ENCODE measurements at regions not wholly inside any gene's neighbourhood (a gene's known extent, or its start where the extent isn't known, plus 50 kb on each side); places are given as distances from the start of the nearest gene placed in this dataset.

DNA sequence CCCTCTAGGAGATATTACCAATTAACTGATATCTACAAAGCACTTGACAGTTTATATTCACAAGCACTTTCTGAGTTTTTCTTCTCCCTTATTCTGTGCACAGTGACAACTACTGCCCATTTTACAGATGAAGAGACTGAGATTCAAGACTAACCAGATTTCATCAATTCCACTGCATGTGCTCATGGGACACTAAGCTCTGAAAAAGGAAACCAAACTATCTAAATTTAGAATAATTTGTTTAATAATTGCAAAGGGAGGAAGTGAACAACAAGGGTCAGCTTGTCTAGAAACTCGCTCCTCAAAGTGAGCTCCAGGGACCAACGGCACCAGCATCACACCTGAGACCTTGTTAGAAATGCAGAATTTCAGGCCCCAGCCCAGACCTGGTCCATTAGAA lies 50.8 kb upstream of the MYLIP start:
- no peak for DNase-seq

DNA sequence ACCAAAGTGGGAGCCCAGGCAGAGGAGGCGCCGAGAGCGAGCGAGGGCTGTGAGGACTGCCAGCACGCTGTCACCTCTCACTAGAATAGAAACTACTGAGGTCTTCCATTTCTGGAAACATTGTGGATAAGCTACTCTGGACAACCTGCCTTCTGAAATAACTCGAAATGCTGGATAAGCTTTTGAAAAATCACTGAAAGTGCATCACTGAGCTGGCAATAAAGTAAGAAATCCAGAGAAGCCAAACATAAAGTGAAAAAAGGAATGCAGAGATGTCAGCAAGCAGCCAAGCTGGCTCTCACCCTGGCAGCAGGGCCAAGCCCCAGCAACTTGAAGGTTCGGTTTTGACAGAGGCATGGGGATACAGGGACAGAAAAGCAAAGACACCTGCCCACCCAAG lies 59.2 kb upstream of the MYLIP start:
- no peak for DNase-seq

DNA sequence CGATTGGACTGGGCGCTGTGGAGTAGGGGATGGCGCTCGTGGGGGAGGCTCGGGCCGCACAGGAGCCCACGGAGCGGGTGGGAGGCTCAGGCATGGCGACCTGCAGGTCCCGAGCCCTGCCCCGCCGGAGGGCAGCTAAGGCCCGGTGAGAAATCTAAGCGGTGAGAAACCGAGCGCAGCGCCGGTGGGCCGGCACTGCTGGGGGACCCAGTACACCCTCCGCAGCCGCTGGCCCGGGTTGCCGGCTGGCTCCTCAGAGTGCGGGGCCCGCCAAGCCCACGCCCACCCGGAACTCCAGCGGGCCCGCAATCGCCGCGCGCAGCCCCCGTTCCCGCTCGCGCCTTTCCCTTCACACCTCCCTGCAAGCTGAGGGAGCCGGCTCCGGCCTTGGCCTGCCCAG lies 59.7 kb upstream of the MYLIP start:
- no peak for DNase-seq

DNA sequence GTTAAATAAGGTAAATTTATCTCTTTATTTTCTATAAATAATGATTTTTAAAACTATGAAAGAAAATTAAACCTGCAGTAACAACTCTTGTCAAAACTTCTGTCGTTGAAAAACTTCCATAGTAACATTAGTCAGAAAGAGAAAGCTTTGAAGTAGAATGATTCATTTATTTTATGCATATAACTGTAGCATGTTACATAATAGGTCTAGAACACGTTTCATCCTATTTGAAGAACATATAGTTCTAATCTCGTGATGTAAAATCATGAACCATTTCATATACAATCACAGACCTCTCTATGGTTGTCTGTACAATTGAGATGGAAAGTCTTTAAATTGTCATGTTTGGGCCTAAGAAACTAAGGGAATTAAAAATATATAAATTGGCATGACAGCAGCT lies 61.3 kb upstream of the MYLIP start:
- DNase-seq: no peak

DNA sequence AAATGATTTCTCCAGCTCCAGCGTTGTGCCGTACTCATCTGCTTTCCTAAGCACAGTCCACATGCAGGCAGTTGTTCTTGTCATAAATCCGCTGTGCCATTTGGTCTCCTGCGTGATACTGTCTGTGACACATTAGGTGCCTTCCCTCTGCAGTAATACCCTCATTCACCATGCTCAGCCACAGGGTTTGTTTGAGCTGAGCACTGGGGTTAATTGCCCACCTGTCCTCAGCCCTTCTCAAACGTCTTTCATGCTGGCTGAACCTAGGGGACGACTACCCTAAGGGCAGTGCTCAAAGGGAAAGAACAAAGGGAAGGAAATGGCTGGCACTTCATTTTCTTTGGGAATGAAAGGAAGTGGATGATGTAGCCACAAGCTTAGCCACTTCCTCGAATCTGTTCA lies 64.2 kb upstream of the MYLIP start:
- no peak for DNase-seq

DNA sequence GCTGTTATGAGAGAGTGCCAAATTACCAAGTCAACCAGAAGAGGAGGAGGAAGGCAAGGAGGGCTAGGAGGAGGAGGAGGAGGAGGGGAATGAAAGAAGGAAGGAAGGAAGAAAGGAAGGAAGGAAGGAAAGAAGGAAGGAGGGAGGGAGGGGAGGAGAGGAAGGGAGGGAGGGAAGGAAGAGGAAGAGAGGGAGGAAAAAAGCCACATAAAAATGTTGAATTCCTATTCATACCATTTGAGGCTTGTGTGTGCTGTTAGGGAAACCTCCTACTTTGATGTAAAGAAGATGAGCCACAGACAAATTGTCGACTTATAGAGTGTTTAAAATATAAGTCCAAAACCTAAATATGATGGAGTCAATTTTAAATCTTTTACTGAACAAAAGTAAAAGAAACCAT lies 65.3 kb upstream of the MYLIP start:
- DNase-seq: no peak

DNA sequence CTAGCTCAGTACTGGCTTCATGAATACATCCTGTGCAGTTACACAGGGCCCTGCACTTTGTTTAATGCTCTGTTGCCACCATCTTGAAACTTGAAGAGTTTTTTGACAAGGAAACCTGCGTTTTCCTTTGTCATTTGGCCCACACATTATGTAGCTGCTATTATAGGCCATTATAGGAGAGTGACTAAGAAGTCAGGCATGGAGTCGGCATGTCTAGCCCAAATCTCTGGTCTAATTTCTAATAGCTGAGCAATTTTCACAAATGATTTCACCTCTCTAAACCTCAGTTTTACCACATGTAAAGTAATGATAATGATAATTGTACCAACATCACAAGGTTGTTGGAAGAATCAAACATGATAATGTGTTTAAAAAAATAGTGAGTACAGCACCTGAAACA lies 67.1 kb upstream of the MYLIP start:
- DNase-seq: no peak

DNA sequence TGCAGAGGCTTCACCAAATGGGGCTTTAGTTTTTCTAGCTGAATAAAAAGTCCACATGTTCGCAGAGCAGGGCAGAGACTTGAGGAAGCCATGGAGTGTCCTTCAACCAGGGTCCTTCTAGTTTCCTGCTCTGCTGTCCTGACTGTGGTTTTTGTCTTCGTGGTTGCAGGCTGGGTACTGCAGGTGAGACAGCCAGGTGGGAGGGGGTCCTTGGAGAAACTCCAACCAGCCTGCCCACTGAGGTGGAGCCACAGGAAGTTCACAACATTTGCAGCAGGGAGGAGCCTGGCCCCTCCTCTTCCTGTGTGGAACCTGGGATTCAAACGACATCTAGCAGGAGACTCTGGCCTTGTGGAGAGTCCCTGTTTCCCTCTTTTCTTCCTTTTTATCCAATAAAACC lies 68.8 kb upstream of the MYLIP start:
- no peak for DNase-seq

DNA sequence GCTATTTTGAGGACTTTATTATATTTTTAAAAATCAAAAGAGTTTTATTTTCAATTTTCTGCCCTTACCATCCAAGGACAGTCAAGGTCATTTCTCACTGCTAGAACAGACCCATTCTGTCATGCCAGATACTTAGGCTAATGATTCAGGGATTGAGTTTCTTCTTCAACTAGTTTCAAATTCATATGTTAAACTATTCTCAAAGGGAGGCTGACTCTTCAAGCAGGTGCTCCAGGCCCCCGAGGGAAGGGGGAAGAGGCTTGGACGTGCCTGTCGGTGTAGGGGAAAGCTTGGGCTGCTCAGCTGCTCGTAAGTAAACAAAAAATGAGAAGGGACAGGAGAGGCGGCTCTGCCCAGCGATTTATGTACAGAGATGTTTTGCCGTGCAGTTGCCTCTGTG lies 69.4 kb upstream of the MYLIP start:
- DNase-seq: no peak

DNA sequence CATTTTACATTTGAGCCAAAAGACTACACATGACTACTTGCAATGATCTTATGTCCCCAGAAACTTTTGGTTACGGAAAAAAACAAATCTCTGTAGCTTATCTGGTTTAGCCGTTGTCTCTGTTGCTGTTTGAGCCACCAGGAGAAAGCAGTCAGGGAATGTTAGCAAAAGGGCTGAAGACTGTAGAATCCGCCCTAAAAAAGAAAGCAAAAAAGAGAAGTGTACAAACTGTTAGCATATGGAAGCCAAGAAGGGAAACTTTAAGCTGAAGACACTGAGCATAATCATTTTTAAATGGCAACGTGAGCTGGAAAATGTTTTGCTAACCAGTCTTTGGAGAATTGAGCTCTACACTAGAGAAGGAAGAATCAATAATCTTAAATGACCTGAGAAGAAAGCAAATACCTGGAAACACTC lies 69.9 kb upstream of the MYLIP start:
- DNase-seq: no peak

DNA sequence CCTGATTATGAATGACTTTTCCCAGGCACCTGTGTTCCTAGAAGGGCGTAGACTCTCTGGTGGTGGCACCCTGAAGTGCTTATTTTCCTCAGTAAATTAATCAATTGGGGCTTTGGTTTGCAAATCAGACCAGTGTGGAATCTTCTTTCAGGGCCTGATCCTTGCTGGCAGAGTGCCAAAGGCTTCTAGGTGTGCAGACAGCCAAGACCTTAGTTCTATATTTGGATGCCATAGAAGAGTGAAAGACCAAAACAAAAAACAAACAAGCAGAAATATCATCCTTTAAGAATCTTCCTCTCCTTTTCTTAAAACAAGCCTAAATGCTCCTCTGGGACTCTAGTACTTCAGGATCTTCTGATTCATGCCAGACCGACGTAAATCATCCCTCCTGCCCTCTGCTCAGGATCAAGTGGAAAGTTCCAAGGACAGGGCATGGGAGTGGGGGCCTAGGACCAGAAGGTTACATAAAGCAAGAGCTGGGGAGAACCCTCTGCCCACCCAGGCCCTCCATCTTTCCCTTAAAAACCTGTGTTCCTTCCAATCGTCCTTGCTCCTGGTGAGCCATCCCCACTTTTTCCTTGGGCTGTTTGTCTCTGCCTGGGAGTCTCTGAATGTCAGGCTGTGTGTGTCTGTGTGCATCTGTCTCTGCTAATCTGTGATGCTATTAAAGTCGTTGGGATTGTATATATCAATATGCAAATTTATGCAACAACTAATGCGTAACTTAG lies 70.5 kb upstream of the MYLIP start:
- no peak for DNase-seq

DNA sequence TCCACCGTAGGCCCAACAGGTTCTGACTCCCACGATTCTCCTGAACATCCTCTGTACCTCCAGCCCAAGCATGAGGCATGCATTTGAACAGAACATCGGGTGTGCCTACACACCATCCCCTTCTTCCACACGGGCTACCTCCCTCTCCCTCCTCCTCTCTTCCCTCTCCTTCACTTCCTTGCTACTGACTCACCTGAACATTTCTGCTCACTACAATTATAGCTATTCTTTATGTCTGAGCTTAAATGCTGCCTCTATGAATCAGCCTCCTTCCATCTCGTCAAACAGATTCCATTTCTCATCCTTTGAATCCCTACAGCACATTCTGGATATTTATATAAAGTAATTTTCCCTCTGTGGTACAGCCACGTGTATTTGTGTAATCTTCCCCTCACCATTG lies 71.4 kb upstream of the MYLIP start:
- no peak for DNase-seq

DNA sequence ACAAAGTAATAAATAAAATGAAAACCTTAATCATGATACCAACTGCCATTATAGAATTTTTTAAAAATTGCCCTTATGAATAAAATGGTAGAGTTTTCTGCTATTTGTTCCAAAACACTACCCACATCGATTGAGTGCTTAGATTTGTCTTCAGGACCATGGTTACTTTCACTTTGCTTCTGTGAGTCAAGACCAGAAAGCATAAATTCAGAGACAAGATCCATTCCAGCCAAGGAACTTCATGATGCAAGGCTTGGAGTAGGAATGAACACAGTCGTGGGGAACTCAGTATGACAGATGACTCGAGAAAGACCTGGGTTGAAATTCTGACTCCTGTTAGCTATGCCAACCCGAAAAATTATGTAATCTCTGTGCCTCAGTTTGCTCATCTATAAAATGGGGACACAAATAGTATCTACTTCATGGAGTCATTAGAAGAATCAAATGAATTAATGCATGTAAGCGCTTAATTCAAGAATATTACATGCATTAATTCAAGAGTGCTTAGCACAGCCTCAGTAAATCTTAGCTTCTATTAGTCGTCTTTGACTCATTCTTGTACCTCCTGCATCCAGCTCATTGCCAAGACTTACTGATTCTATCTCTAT lies 72.5 kb upstream of the MYLIP start:
- DNase-seq: no peak

DNA sequence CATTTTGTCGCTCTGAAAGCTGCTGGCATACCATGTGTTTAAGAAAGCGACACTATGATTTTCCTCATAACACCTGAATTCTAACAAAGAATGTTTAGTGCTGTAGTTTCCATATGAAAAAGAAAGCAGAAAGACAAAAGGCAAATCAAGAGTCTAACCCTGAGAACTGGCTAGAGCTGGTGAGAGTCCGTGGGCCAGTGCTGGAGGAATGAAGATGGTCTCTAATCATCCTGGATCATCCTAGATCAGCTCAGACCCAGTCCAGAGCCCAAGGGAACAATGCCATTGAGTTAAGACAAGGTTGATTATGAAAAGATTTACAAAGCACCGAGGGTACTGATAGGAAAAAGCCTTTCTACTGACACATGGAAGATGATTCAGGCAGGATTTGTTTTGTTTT lies 73.0 kb upstream of the MYLIP start:
- no peak for DNase-seq

DNA sequence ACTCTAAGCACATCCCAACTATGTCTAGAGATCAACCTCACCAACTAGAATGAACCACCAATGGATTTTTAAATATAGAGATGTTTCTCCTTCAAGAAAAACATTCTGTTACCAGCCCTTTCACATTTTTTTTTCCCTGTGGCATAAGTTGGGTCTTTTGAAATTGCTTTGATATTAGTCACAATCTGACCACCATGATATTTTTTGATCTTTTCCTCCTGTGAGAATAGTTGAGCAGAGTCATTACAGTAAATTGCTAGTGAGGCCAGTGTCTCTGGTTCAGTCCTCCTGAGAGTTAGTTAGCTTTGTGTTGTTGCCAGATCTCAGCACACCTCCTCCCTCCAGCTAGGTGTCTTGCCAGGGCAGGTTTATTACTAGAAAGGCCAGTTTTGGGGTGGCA lies 79.7 kb upstream of the MYLIP start:
- no peak for DNase-seq

DNA sequence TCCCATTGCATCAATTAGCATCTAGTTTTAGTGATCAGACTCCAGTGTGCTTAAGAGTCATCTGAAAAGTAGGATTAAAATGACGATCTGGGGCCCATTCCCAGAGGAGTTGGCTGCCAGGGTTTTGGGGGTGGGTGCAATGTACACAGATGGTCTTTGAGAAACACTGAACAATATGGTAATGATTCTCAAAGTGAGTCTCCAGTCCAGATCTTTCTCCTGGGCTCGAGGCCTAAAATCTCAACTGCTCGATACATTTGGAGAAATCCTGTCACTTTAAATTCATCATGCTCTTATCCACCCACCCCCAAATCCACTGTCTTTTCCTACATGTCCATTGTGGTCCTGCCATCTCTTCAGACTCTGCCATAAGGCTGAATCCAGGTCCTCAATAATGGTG lies 80.7 kb upstream of the MYLIP start:
- DNase-seq: no peak

DNA sequence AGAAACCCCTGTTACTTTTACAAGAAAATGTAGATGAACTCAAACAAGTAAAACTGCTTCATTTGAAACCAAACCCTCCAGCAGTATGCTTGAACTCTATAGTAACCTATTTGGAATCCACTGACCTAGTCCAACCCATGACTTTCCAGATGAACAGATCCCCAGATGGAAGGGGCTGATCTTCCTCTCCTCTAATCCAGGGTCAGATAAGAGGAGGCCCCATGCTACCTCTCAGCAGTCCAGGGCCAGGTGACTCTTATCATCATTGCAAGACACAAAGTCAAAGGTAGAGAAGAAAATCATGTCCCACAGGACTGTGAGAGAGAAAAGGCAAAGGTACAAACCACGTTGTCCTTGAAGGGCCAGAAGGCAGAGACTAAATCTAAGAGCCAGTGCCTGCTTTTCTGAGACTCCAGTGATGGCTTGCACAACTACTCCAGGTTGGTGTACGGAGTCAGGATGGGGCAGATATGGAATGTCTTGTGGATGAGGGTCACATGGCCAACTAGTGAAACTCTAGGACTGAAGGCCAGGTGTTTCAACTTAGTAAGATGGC lies 81.4 kb upstream of the MYLIP start:
- no peak for DNase-seq

DNA sequence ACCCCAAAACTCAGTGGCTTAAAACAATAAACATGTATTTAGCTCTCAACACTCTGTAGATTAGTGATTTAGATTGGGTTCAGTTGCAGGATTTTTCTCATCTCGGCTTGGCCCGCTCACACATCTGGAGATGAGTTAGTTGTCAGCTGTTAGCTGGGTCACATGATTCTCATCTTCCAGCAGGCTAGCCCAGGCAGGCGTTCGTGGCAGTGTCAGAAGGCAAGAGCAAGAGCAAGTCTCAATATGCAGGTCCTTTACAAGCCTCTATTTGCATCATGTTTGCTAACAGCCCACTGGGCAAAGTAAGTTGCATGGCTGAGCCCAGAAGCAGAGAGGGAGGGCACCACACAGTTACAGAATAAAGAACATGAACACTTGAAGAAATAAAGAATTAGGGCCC lies 83.6 kb upstream of the MYLIP start:
- no peak for DNase-seq

DNA sequence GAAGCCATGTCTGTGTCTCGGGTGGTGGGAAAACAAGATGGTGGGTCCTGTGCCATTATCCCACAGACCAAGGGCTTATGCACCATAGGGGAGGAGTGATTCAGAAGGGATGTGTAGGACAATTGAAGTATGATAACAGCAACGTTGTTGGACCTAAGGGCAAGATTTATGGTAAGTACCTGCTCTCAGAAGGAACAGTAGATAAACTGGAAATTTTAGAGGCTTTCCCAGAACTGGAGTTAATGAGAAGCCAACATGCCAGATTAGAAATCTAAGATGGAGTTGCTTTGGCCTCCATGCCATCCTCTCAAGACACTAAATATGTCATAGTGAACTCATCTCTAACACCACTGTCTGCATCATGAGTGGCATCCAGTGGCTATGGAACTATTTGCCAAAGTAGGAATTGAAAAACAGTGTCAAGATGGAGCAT lies 84.7 kb upstream of the MYLIP start:
- DNase-seq: no peak

DNA sequence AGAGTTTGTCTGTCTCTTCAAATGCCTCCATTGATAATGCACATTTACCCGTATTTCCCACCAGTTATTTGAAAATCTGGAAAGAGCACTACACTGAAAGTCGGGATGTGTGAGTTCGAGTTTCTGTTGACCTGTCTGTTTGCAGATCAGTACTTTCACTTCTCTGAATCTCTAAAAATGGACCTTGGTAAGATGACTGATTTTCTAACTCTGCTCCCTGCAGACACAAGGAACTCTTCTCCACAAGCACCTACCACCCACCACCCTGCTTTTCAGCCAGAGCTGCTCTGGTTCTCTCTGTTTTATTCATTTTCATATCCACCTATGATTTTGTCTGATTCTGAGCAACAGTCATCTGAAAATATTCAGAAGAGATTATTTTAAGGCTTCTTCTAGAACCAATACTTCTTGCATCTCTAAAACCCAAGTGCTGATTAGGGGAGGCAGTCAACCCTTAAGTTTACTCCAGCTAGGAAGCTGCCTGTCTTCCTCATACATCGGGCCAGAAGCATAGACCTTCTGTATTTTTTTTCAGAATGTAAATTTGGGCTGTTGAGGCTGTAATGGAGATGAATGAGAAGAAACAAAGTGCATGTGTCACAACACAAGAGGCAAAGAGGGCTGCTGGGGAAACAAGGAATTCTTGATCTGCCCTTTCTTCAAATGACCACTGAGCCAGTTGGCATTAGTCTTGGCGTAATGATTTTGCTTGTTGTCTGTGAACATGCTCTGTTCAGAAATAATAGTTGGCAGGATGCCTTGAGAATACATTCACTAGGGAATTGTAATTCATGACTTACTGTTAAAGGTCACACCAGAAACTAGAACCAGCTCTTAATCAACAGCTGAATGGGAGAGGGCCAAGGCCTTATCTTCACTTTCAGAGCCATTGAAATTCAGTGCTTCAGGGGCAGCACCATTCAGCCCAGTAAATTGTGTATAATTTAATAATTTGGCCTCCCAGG lies 85.4 kb upstream of the MYLIP start:
- DNase-seq: no peak

DNA sequence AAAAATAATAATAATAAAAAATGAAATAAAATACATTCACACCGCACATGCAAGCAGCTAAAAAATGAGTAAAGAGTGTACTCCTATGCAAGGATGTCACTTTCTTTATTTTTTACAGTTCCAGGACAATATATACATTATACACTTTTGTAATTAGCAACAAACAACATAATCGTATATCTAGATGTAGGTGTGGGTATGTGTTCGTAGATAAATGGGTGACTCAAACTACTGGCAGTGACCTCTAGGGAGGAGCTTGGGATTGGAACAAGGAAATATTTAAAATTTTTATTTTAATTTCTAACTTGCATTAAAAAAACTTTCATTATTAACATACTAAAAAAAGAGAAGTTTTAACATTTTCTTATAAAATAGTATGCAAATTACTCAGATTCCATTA lies 86.1 kb upstream of the MYLIP start:
- DNase-seq: no peak

DNA sequence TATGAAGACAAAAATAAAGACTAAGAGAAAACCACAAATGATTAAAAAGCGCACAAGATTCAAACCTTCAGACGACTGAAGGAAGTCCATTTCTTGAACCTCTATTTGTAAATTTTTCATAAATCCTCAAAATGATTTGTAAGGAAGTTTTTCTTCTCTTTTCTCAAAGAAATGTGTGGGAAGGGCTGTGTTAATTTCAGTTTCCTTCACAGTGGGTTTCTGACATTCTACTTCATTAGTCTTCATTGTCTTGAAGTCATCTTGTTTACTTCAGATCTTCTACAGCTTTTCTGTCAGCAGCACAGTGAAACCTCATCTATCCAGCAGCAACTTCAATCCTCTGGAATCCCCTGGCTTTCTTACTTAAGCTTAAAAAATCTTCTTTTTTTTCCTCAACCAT lies 87.6 kb upstream of the MYLIP start:
- no peak for DNase-seq

DNA sequence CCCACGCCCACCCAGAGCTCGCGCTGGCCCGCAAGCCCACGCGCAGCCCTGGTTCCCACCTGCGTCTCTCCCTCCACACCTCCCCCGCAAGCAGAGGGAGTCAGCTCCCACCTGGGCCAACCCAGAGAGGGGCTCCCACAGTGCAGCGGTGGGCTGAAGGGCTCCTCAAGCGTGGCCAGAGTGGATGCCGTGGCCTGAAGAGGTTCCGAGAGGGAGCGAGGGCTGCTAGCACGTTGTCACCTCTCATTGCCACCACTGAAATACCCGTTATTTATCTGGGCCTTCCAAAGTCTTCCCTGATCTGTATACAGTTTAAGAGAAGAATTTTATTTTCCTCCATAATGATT lies 88.3 kb upstream of the MYLIP start:
- no peak for DNase-seq

Data from activated CD4-positive, alpha-beta T cell treated with anti-CD3 and anti-CD28 coated beads, Interleukin-2, amount 50 U/mL, for 1 hour (primary cell).